Esophagus squamous epithelium (tissue), 5 donors: ENCODE measurements at regions not wholly inside any gene's neighbourhood (a gene's known extent, or its start where the extent isn't known, plus 50 kb on each side); places are given as distances from the start of the nearest gene placed in this dataset.

Experiments
- DNase-seq: peaks from one replicate; lab custom pipeline; 2025; lab: John Stamatoyannopoulos, UW
- H3K27ac ChIP-seq, 4 donors: fragments of 200-600 bp; sonication (generic); one replicate each; pipeline ENCODE4 v1.5.1; 2016 to 2019; ENCODE audit warnings: mild to moderate bottlenecking in 1 of 4
- H3K27me3 ChIP-seq, 4 donors: fragments of 200-600 bp; sonication (generic); 1 replicate in 3 of 4; 2 replicates in 1 of 4; pipeline versions ENCODE4 v1.5.1 to v1.6.0; 2017 to 2021; ENCODE audit warnings: antibody characterized with exemption in 1 of 4
- H3K36me3 ChIP-seq, 3 donors: fragments of 200-600 bp; sonication (generic); one replicate each; pipeline ENCODE4 v1.5.1; 2016 to 2019
- H3K4me1 ChIP-seq, 3 donors: fragments of 200-600 bp; sonication (generic); one replicate each; pipeline ENCODE4 v1.5.1; 2017 to 2019
- H3K4me3 ChIP-seq, 4 donors: fragments of 200-600 bp; sonication (generic); 1 replicate in 3 of 4; 2 replicates in 1 of 4; pipeline ENCODE4 v1.5.1; 2016 to 2019; ENCODE audit warnings: mild to moderate bottlenecking in 2 of 4, moderate library complexity in 1 of 4
- H3K9me3 ChIP-seq, 3 donors: fragments of 200-600 bp; sonication (generic); one replicate each; pipeline ENCODE4 v1.5.1; 2016 to 2019
- CTCF ChIP-seq, 6 experiments: fragments of 450-650 bp in 4 of 6; fragments of 200-600 bp in 2 of 6; sonication (generic) in 2 of 6; IDR thresholded peaks; one replicate each; pipeline ENCODE4 v1.5.1; 2016 to 2019; ENCODE audit warnings: antibody characterized with exemption in 6 of 6, mild to moderate bottlenecking in 4 of 6, moderate library complexity in 4 of 6
- POLR2A ChIP-seq, 4 donors: fragments of 450-650 bp; IDR thresholded peaks; one replicate each; pipeline ENCODE4 v1.6.1; 2017; ENCODE audit warnings: antibody characterized with exemption in 4 of 4, mild to moderate bottlenecking in 4 of 4, moderate library complexity in 3 of 4
- WGBS, 2 donors: methylation state at CpG; one replicate each; pipeline ENCODE4 v1.1.5; 2018; 5-methylcytosine and 5-hydroxymethylcytosine counted together
- intact Hi-C: fragments of 100-400 bp; cut with DNase I; formaldehyde crosslinking; loops from one replicate; pipeline ENCODE4 v1.15.0; 2022
- donor health status: DM: yes; HTN: yes; CAD: no.

- Histone ChIP-seq H3K36me3 (no peaks in the 10 kb centered on the region), H3K27ac (no peak overlapping the region), H3K9me3 (no peaks in the 10 kb centered on the region), H3K4me3 (no peak overlapping the region), H3K4me1 (no peaks in the 10 kb centered on the region), H3K27me3 (no peaks in the 10 kb centered on the region)
- WGBS, 2 donors: 64 to 89% methylated on average over 1 to 2 of the region's 3 CpGs
- no peak for TF ChIP-seq POLR2A (IDR thresholded peaks at IDR 0.05)
- no peak for TF ChIP-seq CTCF (IDR thresholded peaks at IDR 0.05)
- intact Hi-C loops: no loop called here
- no peak for DNase-seq
These were observed 274.3 kb downstream of the RPL10L start for GRCh38 chr14:46377305-46377704.

DNA sequence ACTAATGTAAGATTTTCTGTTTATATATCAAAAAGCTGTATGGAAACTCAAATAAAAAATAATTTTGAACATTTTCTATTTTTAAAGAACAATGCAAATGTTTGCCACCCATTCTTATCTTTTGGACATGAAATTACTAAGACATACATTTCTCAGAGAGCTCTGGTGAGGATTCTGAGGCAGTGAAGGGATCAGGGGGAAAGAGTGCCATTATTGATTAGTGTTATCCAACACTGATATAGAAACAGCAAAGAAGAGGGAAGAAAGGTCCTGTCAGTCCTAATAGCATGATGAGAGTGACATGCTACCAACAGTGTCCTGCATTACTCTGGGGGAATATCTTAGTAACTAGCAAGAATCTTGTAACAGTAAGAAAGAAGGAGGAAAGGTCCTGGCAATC lies 282.2 kb downstream of the RPL10L start:
- intact Hi-C loops: no loop called here
- H3K36me3 ChIP-seq: no peaks in the 10 kb centered on the region
- H3K27ac ChIP-seq: no peak overlapping the region
- H3K4me3 ChIP-seq: no peak overlapping the region
- TF ChIP-seq CTCF (IDR thresholded peaks at IDR 0.05) (no peak), POLR2A (IDR thresholded peaks at IDR 0.05) (no peak)
- H3K9me3 ChIP-seq: no peaks in the 10 kb centered on the region
- no peaks in the 10 kb centered on the region for H3K27me3 ChIP-seq
- no peaks in the 10 kb centered on the region for H3K4me1 ChIP-seq
- no peak for DNase-seq

GRCh38 chr14:46368275-46368674 lies 283.3 kb downstream of the RPL10L start:
- no peak overlapping the region for H3K4me3 ChIP-seq
- no peaks in the 10 kb centered on the region for H3K36me3 ChIP-seq
- H3K4me1 ChIP-seq: no peaks in the 10 kb centered on the region
- no peaks in the 10 kb centered on the region for H3K27me3 ChIP-seq
- no peak for TF ChIP-seq POLR2A (IDR thresholded peaks at IDR 0.05)
- TF ChIP-seq CTCF (IDR thresholded peaks at IDR 0.05): no peak
- H3K9me3 ChIP-seq: no peaks in the 10 kb centered on the region
- no peak for DNase-seq
- WGBS, 2 donors: 40 to 60% methylated on average over 3 of the region's 3 CpGs
- H3K27ac ChIP-seq: no peak overlapping the region
- intact Hi-C loops: no loop called here

GRCh38 chr14:46352844-46353243 lies 298.7 kb downstream of the RPL10L start:
- 50 to 77% methylated on average over 1 of the region's 1 CpG for WGBS, 2 donors

GRCh38 chr14:46344327-46344937 lies 307.1 kb downstream of the RPL10L start:
- 27 to 37% methylated on average over 4 of the region's 4 CpGs for WGBS, 2 donors
- Histone ChIP-seq H3K36me3 (no peaks in the 10 kb centered on the region), H3K9me3 (no peaks in the 10 kb centered on the region), H3K4me1 (no peaks in the 10 kb centered on the region), H3K4me3 (no peak overlapping the region), H3K27me3 (no peaks in the 10 kb centered on the region), H3K27ac (no peak overlapping the region)
- TF ChIP-seq CTCF (IDR thresholded peaks at IDR 0.05) (peak in 4 of 6 experiments; percentile 12 to 46 (median 22)), POLR2A (IDR thresholded peaks at IDR 0.05) (no peak)
- intact Hi-C loops: no loop called here
- no peak for DNase-seq

More at GRCh38 chr14:46352844-46353243, 298.7 kb downstream of the RPL10L start:
- Histone ChIP-seq H3K4me3 (no peak overlapping the region), H3K27ac (no peak overlapping the region), H3K27me3 (no peaks in the 10 kb centered on the region), H3K9me3 (no peaks in the 10 kb centered on the region), H3K36me3 (no peaks in the 10 kb centered on the region), H3K4me1 (no peaks in the 10 kb centered on the region)
- no peak for DNase-seq
- intact Hi-C loops: no loop called here
- TF ChIP-seq POLR2A (IDR thresholded peaks at IDR 0.05) (no peak), CTCF (IDR thresholded peaks at IDR 0.05) (no peak)
